Endodermal cell (in vitro differentiated cells): ENCODE measurements at regions not wholly inside any gene's neighbourhood (a gene's known extent, or its start where the extent isn't known, plus 50 kb on each side); places are given as distances from the start of the nearest gene placed in this dataset.

Source experiments
- DNase-seq: peaks from one replicate; pipeline ENCODE4 v3.0.0-alpha.2; 2017
- H3K27ac ChIP-seq: 2 replicates; pipeline ENCODE4 v1.5.1; 2013; ENCODE audit warnings: mild to moderate bottlenecking, low read depth, low read length, moderate library complexity
- H3K27me3 ChIP-seq: 2 replicates; pipeline ENCODE4 v1.6.1; 2013; ENCODE audit warnings: mild to moderate bottlenecking, low read length, moderate library complexity; ENCODE audit not compliant: insufficient read depth, control insufficient read depth, poor library complexity, severe bottlenecking
- H3K36me3 ChIP-seq: 2 replicates; pipeline ENCODE4 v1.7.0; 2013; ENCODE audit warnings: mild to moderate bottlenecking, low read length, moderate library complexity; ENCODE audit not compliant: control insufficient read depth, insufficient read depth
- H3K4me1 ChIP-seq: one replicate; pipeline ENCODE4 v1.7.0; 2013; ENCODE audit warnings: low read length; ENCODE audit not compliant: control insufficient read depth, insufficient read depth
- H3K4me3 ChIP-seq: 2 replicates; pipeline ENCODE4 v1.5.1; 2013; ENCODE audit warnings: mild to moderate bottlenecking, low read length, moderate library complexity
- H3K9ac ChIP-seq: 2 replicates; pipeline ENCODE4 v1.6.1; 2013; ENCODE audit warnings: mild to moderate bottlenecking, low read length, moderate library complexity; ENCODE audit not compliant: poor library complexity, severe bottlenecking; ENCODE audit errors: extremely low read depth
- H3K9me3 ChIP-seq: 2 replicates; pipeline ENCODE4 v1.6.1; 2013; ENCODE audit warnings: mild to moderate bottlenecking, low read length, moderate library complexity; ENCODE audit not compliant: control insufficient read depth
- H3K27ac Mint-ChIP-seq: 2 replicates; pipeline ENCODE4 v1.8.0; 2020; ENCODE audit warnings: mixed read lengths
- H3K27me3 Mint-ChIP-seq: 2 replicates; pipeline ENCODE4 v1.8.0; 2021; ENCODE audit warnings: mild to moderate bottlenecking, mixed read lengths; ENCODE audit not compliant: insufficient read depth
- H3K36me3 Mint-ChIP-seq: 2 replicates; pipeline ENCODE4 v1.8.0; 2020; ENCODE audit warnings: low read depth, mixed read lengths
- H3K4me1 Mint-ChIP-seq: 2 replicates; pipeline ENCODE4 v1.8.0; 2020; ENCODE audit warnings: mixed read lengths
- H3K4me3 Mint-ChIP-seq: 2 replicates; pipeline ENCODE4 v1.8.0; 2020; ENCODE audit warnings: mild to moderate bottlenecking, moderate library complexity, mixed read lengths
- H3K9me3 Mint-ChIP-seq: 2 replicates; pipeline ENCODE4 v1.8.0; 2020; ENCODE audit warnings: mild to moderate bottlenecking, mixed read lengths
- WGBS, 2 experiments: methylation state at CpG; one replicate each; pipeline versions ENCODE4 v1.1.5 to v1.1.7; 2013; ENCODE audit warnings: missing lambda C conversion rate in 2 of 2, mixed read lengths in 1 of 2; ENCODE audit not compliant: insufficient coverage in 1 of 2, insufficient read length in 1 of 2; 5-methylcytosine and 5-hydroxymethylcytosine counted together
- TF ChIP-seq, protein P1 (sequence below): fragments of 200-600 bp; sonication (generic); conservative IDR thresholded peaks from 2 replicates; pipeline ENCODE4 v1.5.0; 2021; ENCODE audit warnings: antibody characterized with exemption, mild to moderate bottlenecking

GRCh38 chr6:15969236-15969778, 159.6 kb upstream of the MYLIP start:
- Mint-ChIP-seq H3K36me3 (no peaks in the 10 kb centered on the region), H3K27me3 (no peaks in the 10 kb centered on the region), H3K4me3 (no peak overlapping the region), H3K9me3 (peaks cover 8% of the 10 kb centered on the region), H3K27ac (no peak overlapping the region), H3K4me1 (peaks cover 4% of the 10 kb centered on the region)
- Histone ChIP-seq H3K4me3 (no peak overlapping the region), H3K9me3 (peaks cover 15% of the 10 kb centered on the region), H3K36me3 (no peaks in the 10 kb centered on the region), H3K27ac (no peak overlapping the region), H3K4me1 (peaks cover 6% of the 10 kb centered on the region), H3K27me3 (no peaks in the 10 kb centered on the region), H3K9ac (no peak overlapping the region)
- WGBS, 2 experiments = 95 to 100% methylated on average over 3 of the region's 3 CpGs
- TF ChIP-seq, protein P1, sequence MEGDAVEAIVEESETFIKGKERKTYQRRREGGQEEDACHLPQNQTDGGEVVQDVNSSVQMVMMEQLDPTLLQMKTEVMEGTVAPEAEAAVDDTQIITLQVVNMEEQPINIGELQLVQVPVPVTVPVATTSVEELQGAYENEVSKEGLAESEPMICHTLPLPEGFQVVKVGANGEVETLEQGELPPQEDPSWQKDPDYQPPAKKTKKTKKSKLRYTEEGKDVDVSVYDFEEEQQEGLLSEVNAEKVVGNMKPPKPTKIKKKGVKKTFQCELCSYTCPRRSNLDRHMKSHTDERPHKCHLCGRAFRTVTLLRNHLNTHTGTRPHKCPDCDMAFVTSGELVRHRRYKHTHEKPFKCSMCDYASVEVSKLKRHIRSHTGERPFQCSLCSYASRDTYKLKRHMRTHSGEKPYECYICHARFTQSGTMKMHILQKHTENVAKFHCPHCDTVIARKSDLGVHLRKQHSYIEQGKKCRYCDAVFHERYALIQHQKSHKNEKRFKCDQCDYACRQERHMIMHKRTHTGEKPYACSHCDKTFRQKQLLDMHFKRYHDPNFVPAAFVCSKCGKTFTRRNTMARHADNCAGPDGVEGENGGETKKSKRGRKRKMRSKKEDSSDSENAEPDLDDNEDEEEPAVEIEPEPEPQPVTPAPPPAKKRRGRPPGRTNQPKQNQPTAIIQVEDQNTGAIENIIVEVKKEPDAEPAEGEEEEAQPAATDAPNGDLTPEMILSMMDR = no peak
- DNase-seq = no peak

GRCh38 chr6:15968519-15968918, 160.4 kb upstream of the MYLIP start:
- no peak overlapping the region for H3K4me3 Mint-ChIP-seq
- no peak overlapping the region for H3K27ac Mint-ChIP-seq

GRCh38 chr6:15966000-15966520, 162.8 kb upstream of the MYLIP start:
- no peaks in the 10 kb centered on the region for H3K27me3 ChIP-seq
- H3K4me3 ChIP-seq = no peak overlapping the region
- H3K36me3 ChIP-seq = no peaks in the 10 kb centered on the region
- H3K27ac ChIP-seq = no peak overlapping the region
- no peak overlapping the region for H3K9ac ChIP-seq
- no peaks in the 10 kb centered on the region for H3K27me3 Mint-ChIP-seq
- H3K27ac Mint-ChIP-seq = no peak overlapping the region
- H3K4me1 Mint-ChIP-seq = peaks cover 27% of the 10 kb centered on the region
- no peak overlapping the region for H3K4me3 Mint-ChIP-seq
- peaks cover 2% of the 10 kb centered on the region for H3K36me3 Mint-ChIP-seq
- H3K9me3 Mint-ChIP-seq = peaks cover 3% of the 10 kb centered on the region
- H3K4me1 ChIP-seq = peaks cover 15% of the 10 kb centered on the region
- no peak for DNase-seq
- TF ChIP-seq, protein P1 = no peak
- peaks cover 3% of the 10 kb centered on the region for H3K9me3 ChIP-seq
- 95 to 98% methylated on average over 5 of the region's 5 CpGs for WGBS, 2 experiments

More at GRCh38 chr6:15968519-15968918, 160.4 kb upstream of the MYLIP start:
- Histone ChIP-seq H3K9me3 (peaks cover 9% of the 10 kb centered on the region), H3K4me3 (no peak overlapping the region), H3K27me3 (no peaks in the 10 kb centered on the region), H3K9ac (no peak overlapping the region), H3K27ac (no peak overlapping the region), H3K36me3 (no peaks in the 10 kb centered on the region), H3K4me1 (peaks cover 9% of the 10 kb centered on the region)
- H3K27me3 Mint-ChIP-seq = no peaks in the 10 kb centered on the region
- H3K36me3 Mint-ChIP-seq = no peaks in the 10 kb centered on the region
- peaks cover under 1% of the 10 kb centered on the region for H3K9me3 Mint-ChIP-seq
- WGBS, 2 experiments = 67 to 100% methylated on average over 2 to 3 of the region's 3 CpGs
- no peak for DNase-seq
- TF ChIP-seq, protein P1 = no peak
- peaks cover 11% of the 10 kb centered on the region for H3K4me1 Mint-ChIP-seq
